ENCODE measurements at regions not wholly inside any gene's neighbourhood (a gene's known extent, or its start where the extent isn't known, plus 50 kb on each side); places are given as distances from the start of the nearest gene placed in this dataset.

- Mint-ChIP-seq H3K27me3 (peaks cover 2% of the 10 kb centered on the region), H3K9me3 (peaks cover 5% of the 10 kb centered on the region), H3K27ac (no peak overlapping the region), H3K4me3 (no peak overlapping the region), H3K36me3 (ENCODE audit: low read depth) (no peaks in the 10 kb centered on the region), H3K4me1 (no peaks in the 10 kb centered on the region)
- intact Hi-C loops (cut with micrococcal nuclease), result no loop called here
- DNase-seq (no peak), ATAC-seq (ENCODE audit: low read depth) (no peak)
- TF ChIP-seq CTCF (IDR thresholded peaks at IDR 0.05), result no peak
- ChIA-PET POLR2A (no interaction called here), CTCF (no interaction called here)
Observed at GRCh38 chr15:50840520-50840919, 68.0 kb upstream of the AP4E1 start.

- ATAC-seq (ENCODE audit: low read depth), result no peak
- CTCF ChIA-PET, result no interaction called here
Observed at GRCh38 chr15:50837256-50837770, 71.2 kb upstream of the AP4E1 start.

GRCh38 chr15:50830477-50831354, 65.2 kb upstream of the SPPL2A start:
- DNase-seq (no peak), ATAC-seq (ENCODE audit: low read depth) (no peak)
- no peaks in the 10 kb centered on the region for H3K36me3 Mint-ChIP-seq (ENCODE audit: low read depth)
- intact Hi-C loops (cut with micrococcal nuclease), result no loop called here
- ChIA-PET CTCF (no interaction called here), POLR2A (no interaction called here)
- no peaks in the 10 kb centered on the region for H3K4me1 Mint-ChIP-seq
- H3K27ac Mint-ChIP-seq, result no peak overlapping the region
- H3K27me3 Mint-ChIP-seq, result peaks cover 9% of the 10 kb centered on the region
- no peak overlapping the region for H3K4me3 Mint-ChIP-seq
- H3K9me3 Mint-ChIP-seq, result no peaks in the 10 kb centered on the region
- TF ChIP-seq CTCF (IDR thresholded peaks at IDR 0.05), result no peak

More at GRCh38 chr15:50837256-50837770, 71.2 kb upstream of the AP4E1 start:
- peaks cover 2% of the 10 kb centered on the region for H3K27me3 Mint-ChIP-seq
- intact Hi-C loops (cut with micrococcal nuclease), result no loop called here
- no peak overlapping the region for H3K4me3 Mint-ChIP-seq
- no peak for TF ChIP-seq CTCF (IDR thresholded peaks at IDR 0.05)
- no peaks in the 10 kb centered on the region for H3K36me3 Mint-ChIP-seq (ENCODE audit: low read depth)
- POLR2A ChIA-PET, result interaction anchor here (0.6 kb wide), 1 partner anchor 8 kb away, joined by 3 read pairs; no protein-coding TSS in a partner anchor
- H3K4me1 Mint-ChIP-seq, result no peaks in the 10 kb centered on the region
- H3K27ac Mint-ChIP-seq, result no peak overlapping the region
- DNase-seq, result no peak
- no peaks in the 10 kb centered on the region for H3K9me3 Mint-ChIP-seq

- CTCF ChIA-PET, result no interaction called here
- Mint-ChIP-seq H3K36me3 (ENCODE audit: low read depth) (no peaks in the 10 kb centered on the region), H3K9me3 (no peaks in the 10 kb centered on the region), H3K4me3 (no peak overlapping the region), H3K27me3 (peaks cover 9% of the 10 kb centered on the region), H3K27ac (no peak overlapping the region), H3K4me1 (no peaks in the 10 kb centered on the region)
- no peak for TF ChIP-seq CTCF (IDR thresholded peaks at IDR 0.05)
- DNase-seq (no peak), ATAC-seq (ENCODE audit: low read depth) (no peak)
- POLR2A ChIA-PET, result interaction anchor here (0.7 kb wide), 1 partner anchor 8 kb away, joined by 3 read pairs; no protein-coding TSS in a partner anchor
- intact Hi-C loops (cut with micrococcal nuclease), result no loop called here
Observed at GRCh38 chr15:50828610-50829206, 63.2 kb upstream of the SPPL2A start.

GRCh38 chr15:50825946-50826345, 60.4 kb upstream of the SPPL2A start:
- no peak for TF ChIP-seq CTCF (IDR thresholded peaks at IDR 0.05)
- peaks cover 11% of the 10 kb centered on the region for H3K27me3 Mint-ChIP-seq
- CTCF ChIA-PET, result no interaction called here
- no peaks in the 10 kb centered on the region for H3K9me3 Mint-ChIP-seq
- H3K4me3 Mint-ChIP-seq, result no peak overlapping the region
- H3K36me3 Mint-ChIP-seq (ENCODE audit: low read depth), result no peaks in the 10 kb centered on the region
- no peak for ATAC-seq (ENCODE audit: low read depth)
- POLR2A ChIA-PET, result no interaction called here
- intact Hi-C loops (cut with micrococcal nuclease), result no loop called here
- no peak overlapping the region for H3K27ac Mint-ChIP-seq
- no peaks in the 10 kb centered on the region for H3K4me1 Mint-ChIP-seq
- DNase-seq, result no peak
